GM10248 (cell line): ENCODE measurements at regions not wholly inside any gene's neighbourhood (a gene's known extent, or its start where the extent isn't known, plus 50 kb on each side); places are given as distances from the start of the nearest gene placed in this dataset.
A peak's percentile ranks its signal among the peaks of the same experiment; 100 is the strongest.

Source experiments
- CTCF ChIA-PET: fragments of 300-600 bp; sonication (Branson Sonifier 250); formaldehyde crosslinking; extraction: SDS; loops from one replicate; lab custom pipeline; 2021; ENCODE audit warnings: antibody characterized with exemption; lab: Yijun Ruan, JAX
- POLR2A ChIA-PET: fragments of 350-650 bp; sonication (Branson Sonifier 250); formaldehyde crosslinking; extraction: SDS; loops from one replicate; lab custom pipeline; 2020; ENCODE audit warnings: antibody characterized with exemption; lab: Yijun Ruan, JAX
- DNase-seq: peaks from one replicate; pipeline ENCODE4 v3.0.0; 2012; ENCODE audit errors: extremely low spot score
- CTCF ChIP-seq: IDR thresholded peaks from 2 replicates; pipeline ENCODE4 v1.5.1; 2012; ENCODE audit warnings: mild to moderate bottlenecking, low read depth; ENCODE audit errors: extremely low read depth, missing control alignments, control extremely low read depth

- peak; percentile 4 for DNase-seq
- no peak for TF ChIP-seq CTCF
- ChIA-PET POLR2A (no interaction called here), CTCF (interaction anchor here (0.8 to 1.3 kb wide), 2 partner anchors 10 to 19 kb away, joined by 3 read pairs; no protein-coding TSS in a partner anchor)
These were observed 290.2 kb upstream of the TCF4 start for GRCh38 chr18:55878224-55878623.

- ChIA-PET POLR2A (no interaction called here), CTCF (no interaction called here)
- DNase-seq: no peak
- TF ChIP-seq CTCF: no peak
These were observed 289.3 kb upstream of the TCF4 start for GRCh38 chr18:55877321-55877720.

- ChIA-PET CTCF (interaction anchor here (1.0 to 1.4 kb wide), 3 partner anchors 11 to 40 kb away, joined by 3 to 4 read pairs (median 4); no protein-coding TSS in a partner anchor), POLR2A (no interaction called here)
- no peak for DNase-seq
- TF ChIP-seq CTCF: no peak
These were observed 288.3 kb upstream of the TCF4 start for GRCh38 chr18:55876254-55876653.

- TF ChIP-seq CTCF: no peak
- ChIA-PET POLR2A (no interaction called here), CTCF (interaction anchor here (1.2 to 1.4 kb wide), 3 partner anchors 12 to 41 kb away, joined by 3 to 4 read pairs (median 4); no protein-coding TSS in a partner anchor)
- no peak for DNase-seq
These were observed 287.4 kb upstream of the TCF4 start for GRCh38 chr18:55875371-55875901.

- ChIA-PET CTCF (interaction anchor here (1.8 kb wide), 1 partner anchor 9 kb away, joined by 3 read pairs; no protein-coding TSS in a partner anchor), POLR2A (no interaction called here)
- DNase-seq: no peak
- TF ChIP-seq CTCF: no peak
These were observed 281.8 kb upstream of the TCF4 start for GRCh38 chr18:55869556-55870501.

GRCh38 chr18:55868909-55869308 is 280.9 kb upstream of the TCF4 start:
- ChIA-PET POLR2A (no interaction called here), CTCF (interaction anchor here (1.2 kb wide), 1 partner anchor 10 kb away, joined by 3 read pairs; no protein-coding TSS in a partner anchor)
- DNase-seq: no peak
- no peak for TF ChIP-seq CTCF
